B cell (primary cell): ENCODE measurements at regions not wholly inside any gene's neighbourhood (a gene's known extent, or its start where the extent isn't known, plus 50 kb on each side); places are given as distances from the start of the nearest gene placed in this dataset.
A peak's percentile ranks its signal among the peaks of the same experiment; 100 is the strongest.

ENCODE experiments used
- ATAC-seq: fragments of 200-7000 bp; cut with Tn5 transposase; one replicate; pipeline ENCODE4 v1.10.0; 2021; ENCODE audit warnings: low read depth, mild to moderate bottlenecking, moderate number of reproducible peaks, moderate library complexity
- CTCF ChIA-PET: fragments of 350-600 bp; sonication (Branson Sonifier 250); formaldehyde crosslinking; loops from one replicate; lab custom pipeline; 2021; ENCODE audit warnings: antibody characterized with exemption, inconsistent platforms; lab: Charles Lee
- POLR2A ChIA-PET: fragments of 350-600 bp; sonication (Branson Sonifier 250); formaldehyde crosslinking; loops from one replicate; lab custom pipeline; 2021; ENCODE audit warnings: antibody characterized with exemption; lab: Charles Lee
- DNase-seq: peaks from one replicate; pipeline ENCODE4 v3.0.0; 2013
- H2AFZ ChIP-seq: 2 replicates; pipeline ENCODE4 v1.6.1; 2012; ENCODE audit warnings: mild to moderate bottlenecking, low read depth, low read length; ENCODE audit not compliant: insufficient read depth, poor library complexity, severe bottlenecking
- H3K27ac ChIP-seq, 2 donors: 1 replicate in 1 of 2; 2 replicates in 1 of 2; pipeline ENCODE4 v1.5.1; 2012 to 2013; ENCODE audit warnings: low read length in 2 of 2, mild to moderate bottlenecking in 2 of 2, moderate library complexity in 1 of 2
- H3K27me3 ChIP-seq, 4 experiments: fragments of 200-600 bp in 1 of 4; sonication (generic) in 1 of 4; replicated peaks in 1 of 4; 1 replicate in 2 of 4; 2 replicates in 2 of 4; pipeline versions ENCODE4 v1.6.1 to v1.7.0; 2013 to 2016; ENCODE audit warnings: low read length in 3 of 4, mild to moderate bottlenecking in 2 of 4, mixed read lengths in 1 of 4, moderate library complexity in 1 of 4; ENCODE audit not compliant: insufficient read depth in 4 of 4, control insufficient read depth in 3 of 4; ENCODE audit errors: control extremely low read depth in 1 of 4
- H3K36me3 ChIP-seq, 2 experiments: replicated peaks in 1 of 2; 1 replicate in 1 of 2; 2 replicates in 1 of 2; pipeline versions ENCODE4 v1.6.1 to v1.7.1; 2013; ENCODE audit warnings: low read length in 1 of 2; ENCODE audit not compliant: insufficient read depth in 2 of 2, control insufficient read depth in 1 of 2; ENCODE audit errors: control extremely low read depth in 1 of 2, extremely low read depth in 1 of 2
- H3K4me1 ChIP-seq, 2 donors: fragments of 200-600 bp in 1 of 2; sonication (generic) in 1 of 2; 1 replicate in 1 of 2; 2 replicates in 1 of 2; pipeline versions ENCODE4 v1.5.1 to v1.6.1; 2013 to 2017; ENCODE audit warnings: low read length in 2 of 2; ENCODE audit not compliant: control insufficient read depth in 2 of 2, insufficient read depth in 2 of 2
- H3K4me2 ChIP-seq: replicated peaks from 2 replicates; pipeline ENCODE3; 2012; ENCODE audit warnings: mild to moderate bottlenecking, low read depth, low read length; ENCODE audit not compliant: poor library complexity, severe bottlenecking
- H3K4me3 ChIP-seq, 5 experiments: fragments of 200-600 bp in 1 of 5; sonication (generic) in 1 of 5; 1 replicate in 3 of 5; 2 replicates in 2 of 5; pipeline versions ENCODE4 v1.5.1 to v1.7.0; 2011 to 2016; ENCODE audit warnings: low read length in 4 of 5, mild to moderate bottlenecking in 4 of 5, low read depth in 2 of 5, control low read depth in 1 of 5, moderate library complexity in 1 of 5; ENCODE audit not compliant: insufficient read depth in 1 of 5; ENCODE audit errors: control extremely low read depth in 1 of 5, extremely low read depth in 1 of 5
- H3K79me2 ChIP-seq: fragments of 200-600 bp; sonication (generic); one replicate; pipeline ENCODE4 v1.6.0; 2016; ENCODE audit warnings: low read length; ENCODE audit not compliant: control insufficient read depth, insufficient read depth
- H3K9ac ChIP-seq: fragments of 200-600 bp; sonication (generic); 2 replicates; pipeline ENCODE4 v1.6.1; 2017; ENCODE audit warnings: mild to moderate bottlenecking, low read length, moderate library complexity
- H3K9me3 ChIP-seq, 3 donors: one replicate each; pipeline versions ENCODE4 v1.6.1 to v1.7.1; 2013; ENCODE audit warnings: low read length in 2 of 3; ENCODE audit not compliant: control insufficient read depth in 2 of 3, insufficient read depth in 1 of 3; ENCODE audit errors: control extremely low read depth in 1 of 3
- H4K20me1 ChIP-seq: 2 replicates; pipeline ENCODE4 v1.6.0; 2012; ENCODE audit warnings: mild to moderate bottlenecking, low read length; ENCODE audit not compliant: insufficient read depth, control insufficient read depth, poor library complexity, severe bottlenecking
- H3K27ac Mint-ChIP-seq: one replicate; pipeline ENCODE4 v1.8.0; 2021; ENCODE audit warnings: mixed read lengths
- H3K27me3 Mint-ChIP-seq: one replicate; pipeline ENCODE4 v1.8.0; 2021; ENCODE audit warnings: mixed read lengths
- H3K4me1 Mint-ChIP-seq: one replicate; pipeline ENCODE4 v1.8.0; 2021; ENCODE audit warnings: mixed read lengths
- H3K4me3 Mint-ChIP-seq: one replicate; pipeline ENCODE4 v1.8.0; 2021; ENCODE audit warnings: mixed read lengths
- H3K9me3 Mint-ChIP-seq: one replicate; pipeline ENCODE4 v1.8.0; 2022; ENCODE audit warnings: mixed read lengths; ENCODE audit not compliant: insufficient read depth
- CTCF ChIP-seq: fragments of 200-600 bp; IDR thresholded peaks from one replicate; pipeline ENCODE4 v1.8.0; 2022; ENCODE audit warnings: antibody characterized with exemption, mild to moderate bottlenecking
- EZH2 ChIP-seq: IDR thresholded peaks from 2 replicates; pipeline ENCODE4 v1.6.1; 2012; ENCODE audit warnings: borderline replicate concordance, low read depth, mild to moderate bottlenecking, moderate library complexity, low read length; ENCODE audit not compliant: insufficient read depth, poor library complexity, severe bottlenecking
- WGBS: methylation state at CpG from one replicate; pipeline ENCODE4 v1.1.5; 2013; ENCODE audit warnings: missing lambda C conversion rate; ENCODE audit not compliant: insufficient coverage; 5-methylcytosine and 5-hydroxymethylcytosine counted together
- intact Hi-C: fragments of 100-400 bp; cut with micrococcal nuclease; formaldehyde crosslinking; loops from one replicate; pipeline ENCODE4 v1.10.0; 2022

- Mint-ChIP-seq H3K4me1 (peaks cover 56% of the 10 kb centered on the region), H3K9me3 (no peaks in the 10 kb centered on the region), H3K27me3 (no peaks in the 10 kb centered on the region), H3K4me3 (peak overlapping the region; percentile 71), H3K27ac (peak overlapping the region; percentile 69)
- WGBS = 0% methylated on average over 3 of the region's 6 CpGs
- Histone ChIP-seq H3K9me3 (no peaks in the 10 kb centered on the region), H3K9ac (no peak overlapping the region), H3K36me3 (no peaks in the 10 kb centered on the region), H2AFZ (peak overlapping the region; percentile 32), H3K79me2 (no peaks in the 10 kb centered on the region), H3K27ac (peak overlapping the region; percentile 14 to 26), H4K20me1 (no peaks in the 10 kb centered on the region), H3K4me2 (peak overlapping the region; percentile 61), H3K27me3 (no peaks in the 10 kb centered on the region), H3K4me1 (peaks cover 51 to 55% of the 10 kb centered on the region in 2 donors), H3K4me3 (peak overlapping the region in 1 of 5 experiments; percentile 17)
- ATAC-seq = peak; percentile 42
- TF ChIP-seq CTCF (no peak), EZH2 (no peak)
- intact Hi-C loops = loop anchor here (5.0 to 10.0 kb wide), 3 partner anchors 38 to 310 kb away; partner anchors contain the start of gene TLE4
- POLR2A ChIA-PET = no interaction called here
- peak; percentile 40 for DNase-seq
- CTCF ChIA-PET = interaction anchor here (0.5 to 0.9 kb wide), 2 partner anchors 69 to 1676 kb away, joined by 3 read pairs; no protein-coding TSS in a partner anchor
Measured at GRCh38 chr9:79885093-79885857, 313.5 kb downstream of the TLE4 start.

GRCh38 chr9:79884546-79884945, 312.8 kb downstream of the TLE4 start:
- H3K4me2 ChIP-seq = peak overlapping the region; percentile 61
- peak overlapping the region; percentile 71 for H3K4me3 Mint-ChIP-seq
- POLR2A ChIA-PET = no interaction called here
- H3K9me3 ChIP-seq = no peaks in the 10 kb centered on the region
- H3K4me1 ChIP-seq = peaks cover 53 to 55% of the 10 kb centered on the region in 2 donors
- no peaks in the 10 kb centered on the region for H3K79me2 ChIP-seq
- H3K4me1 Mint-ChIP-seq = peaks cover 58% of the 10 kb centered on the region
- no peak for ATAC-seq
- TF ChIP-seq EZH2 (no peak), CTCF (no peak)
- H3K27ac Mint-ChIP-seq = peak overlapping the region; percentile 69
- H3K4me3 ChIP-seq = peak overlapping the region in 1 of 5 experiments; percentile 17
- no peaks in the 10 kb centered on the region for H3K9me3 Mint-ChIP-seq
- H3K27me3 Mint-ChIP-seq = no peaks in the 10 kb centered on the region
- H3K27ac ChIP-seq = peak overlapping the region; percentile 14 to 26
- H3K36me3 ChIP-seq = no peaks in the 10 kb centered on the region
- intact Hi-C loops = loop anchor here (10.0 kb wide), 2 partner anchors 250 to 310 kb away; partner anchors contain the start of gene TLE4
- CTCF ChIA-PET = interaction anchor here (0.7 to 0.9 kb wide), 2 partner anchors 69 to 136 kb away, joined by 3 to 6 read pairs; no protein-coding TSS in a partner anchor
- WGBS = 3% methylated on average over 4 of the region's 4 CpGs
- H4K20me1 ChIP-seq = no peaks in the 10 kb centered on the region
- no peak overlapping the region for H2AFZ ChIP-seq
- no peak overlapping the region for H3K9ac ChIP-seq
- no peak for DNase-seq
- no peaks in the 10 kb centered on the region for H3K27me3 ChIP-seq
